ENCODE measurements at regions not wholly inside any gene's neighbourhood (a gene's known extent, or its start where the extent isn't known, plus 50 kb on each side); places are given as distances from the start of the nearest gene placed in this dataset.

- intact Hi-C loops (cut with DNase I; ENCODE audit: low total_unique reads), result no loop called here
Observed at GRCh38 chr10:85003083-85003482, 674.7 kb downstream of the CCSER2 start.

GRCh38 chr10:85008488-85009184, 680.2 kb downstream of the CCSER2 start:
- Histone ChIP-seq H3K36me3 (no peaks in the 10 kb centered on the region), H3K4me1 (no peaks in the 10 kb centered on the region), H3K27ac (no peak overlapping the region), H3K27me3 (no peaks in the 10 kb centered on the region), H3K4me3 (no peak overlapping the region), H3K9me3 (no peaks in the 10 kb centered on the region)
- in situ Hi-C loops (cut with MboI; ENCODE audit: low pct_ligation_motif_present in 1 of 4, low pct_unique_long_range_greater_than_20kb in 1 of 4, low sequenced_read_pairs in 3 of 4), result no loop called here
- TF ChIP-seq EP300 (IDR thresholded peaks at IDR 0.05; ENCODE audit: low read depth) (no peak), POLR2AphosphoS5 (IDR thresholded peaks at IDR 0.05) (no peak), CTCF (IDR thresholded peaks at IDR 0.05) (no peak), POLR2A (IDR thresholded peaks at IDR 0.05) (no peak)
- no peak for DNase-seq
- intact Hi-C loops (cut with DNase I; ENCODE audit: low total_unique reads), result no loop called here
- 73 to 81% methylated on average over 5 to 6 of the region's 6 CpGs for WGBS, 2 donors (ENCODE audit: low coverage in 1 of 2)

More at GRCh38 chr10:85003083-85003482, 674.7 kb downstream of the CCSER2 start:
- WGBS, 2 donors (ENCODE audit: low coverage in 1 of 2), result 31 to 33% methylated on average over 1 of the region's 1 CpG
- Histone ChIP-seq H3K4me1 (no peaks in the 10 kb centered on the region), H3K4me3 (no peak overlapping the region), H3K27me3 (no peaks in the 10 kb centered on the region), H3K9me3 (no peaks in the 10 kb centered on the region), H3K36me3 (no peaks in the 10 kb centered on the region), H3K27ac (no peak overlapping the region)
- in situ Hi-C loops (cut with MboI; ENCODE audit: low pct_ligation_motif_present in 1 of 4, low pct_unique_long_range_greater_than_20kb in 1 of 4, low sequenced_read_pairs in 3 of 4), result no loop called here
- no peak for DNase-seq
- TF ChIP-seq CTCF (IDR thresholded peaks at IDR 0.05) (no peak), EP300 (IDR thresholded peaks at IDR 0.05; ENCODE audit: low read depth) (no peak), POLR2A (IDR thresholded peaks at IDR 0.05) (no peak), POLR2AphosphoS5 (IDR thresholded peaks at IDR 0.05) (no peak)

GRCh38 chr10:85012305-85012704, 683.9 kb downstream of the CCSER2 start:
- TF ChIP-seq POLR2AphosphoS5 (IDR thresholded peaks at IDR 0.05) (no peak), POLR2A (IDR thresholded peaks at IDR 0.05) (no peak), EP300 (IDR thresholded peaks at IDR 0.05; ENCODE audit: low read depth) (no peak), CTCF (IDR thresholded peaks at IDR 0.05) (no peak)
- 75 to 83% methylated on average over 1 to 2 of the region's 2 CpGs for WGBS, 2 donors (ENCODE audit: low coverage in 1 of 2)
- no peak for DNase-seq
- Histone ChIP-seq H3K4me1 (no peaks in the 10 kb centered on the region), H3K27ac (no peak overlapping the region), H3K4me3 (no peak overlapping the region), H3K27me3 (no peaks in the 10 kb centered on the region), H3K36me3 (no peaks in the 10 kb centered on the region), H3K9me3 (no peaks in the 10 kb centered on the region)
- intact Hi-C loops (cut with DNase I; ENCODE audit: low total_unique reads), result no loop called here
- in situ Hi-C loops (cut with MboI; ENCODE audit: low pct_ligation_motif_present in 1 of 4, low pct_unique_long_range_greater_than_20kb in 1 of 4, low sequenced_read_pairs in 3 of 4), result no loop called here

GRCh38 chr10:85026878-85027467, 698.6 kb downstream of the CCSER2 start:
- in situ Hi-C loops (cut with MboI; ENCODE audit: low pct_ligation_motif_present in 1 of 4, low pct_unique_long_range_greater_than_20kb in 1 of 4, low sequenced_read_pairs in 3 of 4) (no loop called here), intact Hi-C loops (cut with DNase I; ENCODE audit: low total_unique reads) (no loop called here)
- Histone ChIP-seq H3K36me3 (no peaks in the 10 kb centered on the region), H3K4me3 (no peak overlapping the region), H3K4me1 (no peaks in the 10 kb centered on the region), H3K27ac (no peak overlapping the region), H3K9me3 (no peaks in the 10 kb centered on the region), H3K27me3 (no peaks in the 10 kb centered on the region)
- no peak for TF ChIP-seq CTCF (IDR thresholded peaks at IDR 0.05)
- no peak for TF ChIP-seq POLR2AphosphoS5 (IDR thresholded peaks at IDR 0.05)
- no peak for TF ChIP-seq EP300 (IDR thresholded peaks at IDR 0.05; ENCODE audit: low read depth)
- TF ChIP-seq POLR2A (IDR thresholded peaks at IDR 0.05), result no peak
- no peak for DNase-seq

Data from transverse colon (tissue), 4 donors.